Astrocyte (in vitro differentiated cells and primary cell): ENCODE measurements at regions not wholly inside any gene's neighbourhood (a gene's known extent, or its start where the extent isn't known, plus 50 kb on each side); places are given as distances from the start of the nearest gene placed in this dataset.
A peak's percentile ranks its signal among the peaks of the same experiment; 100 is the strongest.

Experiments used
- DNase-seq: peaks from one replicate; pipeline ENCODE4 v3.0.0-alpha.2; 2010; ENCODE audit warnings: low read depth
- FAIRE-seq: peaks from 2 replicates; lab custom pipeline; 2011; peaks lifted over from hg19 to GRCh38; lab: Jason Lieb, UNC
- H2AFZ ChIP-seq: 2 replicates; pipeline ENCODE4 v1.6.0; 2012; ENCODE audit warnings: low read depth, low read length, inconsistent platforms
- H3K27ac ChIP-seq: 2 replicates; pipeline ENCODE4 v1.5.1; 2011; ENCODE audit warnings: low read depth, low read length, inconsistent platforms
- H3K27me3 ChIP-seq: 2 replicates; pipeline ENCODE4 v1.6.0; 2011; ENCODE audit warnings: low read length, inconsistent platforms; ENCODE audit not compliant: insufficient read depth
- H3K36me3 ChIP-seq: 2 replicates; pipeline ENCODE4 v1.5.1; 2011; ENCODE audit warnings: low read length, inconsistent platforms; ENCODE audit not compliant: insufficient read depth
- H3K4me1 ChIP-seq: 2 replicates; pipeline ENCODE4 v1.5.1; 2011; ENCODE audit warnings: low read length, inconsistent platforms; ENCODE audit not compliant: insufficient read depth
- H3K4me2 ChIP-seq: 2 replicates; pipeline ENCODE4 v1.6.0; 2012; ENCODE audit warnings: low read length, inconsistent platforms
- H3K4me3 ChIP-seq: 2 replicates; pipeline ENCODE4 v1.5.1; 2011; ENCODE audit warnings: low read depth, mild to moderate bottlenecking, low read length, inconsistent platforms; ENCODE audit not compliant: insufficient read depth
- H3K79me2 ChIP-seq: 2 replicates; pipeline ENCODE4 v1.6.0; 2012; ENCODE audit warnings: mild to moderate bottlenecking, low read length, inconsistent platforms; ENCODE audit not compliant: insufficient read depth
- H3K9ac ChIP-seq: 2 replicates; pipeline ENCODE4 v1.6.0; 2012; ENCODE audit warnings: mild to moderate bottlenecking, low read length, inconsistent platforms
- H3K9me3 ChIP-seq: 2 replicates; pipeline ENCODE4 v1.5.1; 2012; ENCODE audit warnings: low read depth, mild to moderate bottlenecking, low read length, inconsistent platforms; ENCODE audit not compliant: insufficient read depth
- H4K20me1 ChIP-seq: 2 replicates; pipeline ENCODE4 v1.6.0; 2012; ENCODE audit warnings: low read length, inconsistent platforms; ENCODE audit not compliant: insufficient read depth
- H3K27ac Mint-ChIP-seq: one replicate; pipeline ENCODE4 v1.8.0; 2021; ENCODE audit warnings: mild to moderate bottlenecking, mixed read lengths; ENCODE audit not compliant: unreplicated experiment
- H3K27me3 Mint-ChIP-seq: one replicate; pipeline ENCODE4 v1.8.0; 2021; ENCODE audit warnings: low read depth, mixed read lengths; ENCODE audit not compliant: unreplicated experiment
- H3K36me3 Mint-ChIP-seq: one replicate; pipeline ENCODE4 v1.8.0; 2021; ENCODE audit warnings: low read depth, mixed read lengths; ENCODE audit not compliant: unreplicated experiment
- H3K4me1 Mint-ChIP-seq: one replicate; pipeline ENCODE4 v1.8.0; 2021; ENCODE audit warnings: low read depth, mixed read lengths; ENCODE audit not compliant: unreplicated experiment
- H3K4me3 Mint-ChIP-seq: one replicate; pipeline ENCODE4 v1.8.0; 2021; ENCODE audit warnings: mild to moderate bottlenecking, moderate library complexity, mixed read lengths; ENCODE audit not compliant: unreplicated experiment
- H3K9me3 Mint-ChIP-seq: one replicate; pipeline ENCODE4 v1.8.0; 2021; ENCODE audit warnings: mild to moderate bottlenecking, mixed read lengths; ENCODE audit not compliant: unreplicated experiment
- CTCF ChIP-seq: IDR thresholded peaks from 2 replicates; pipeline ENCODE4 v1.5.1; 2011; ENCODE audit warnings: low read depth, mild to moderate bottlenecking, inconsistent platforms, low read length, moderate library complexity; ENCODE audit not compliant: insufficient read depth
- EZH2 ChIP-seq: IDR thresholded peaks from 2 replicates; pipeline ENCODE4 v1.6.1; 2012; ENCODE audit warnings: mild to moderate bottlenecking, low read length, inconsistent platforms; ENCODE audit not compliant: insufficient read depth

- H3K36me3 Mint-ChIP-seq, result peaks cover 5% of the 10 kb centered on the region
- TF ChIP-seq EZH2 (no peak), CTCF (no peak)
- Histone ChIP-seq H3K9ac (peak overlapping the region; percentile 74), H3K36me3 (no peaks in the 10 kb centered on the region), H3K9me3 (no peaks in the 10 kb centered on the region), H3K4me2 (peak overlapping the region; percentile 78), H3K4me3 (peak overlapping the region; percentile 42), H4K20me1 (no peaks in the 10 kb centered on the region), H2AFZ (peak overlapping the region; percentile 40), H3K4me1 (peaks cover 56% of the 10 kb centered on the region), H3K27ac (peak overlapping the region; percentile 77), H3K79me2 (no peaks in the 10 kb centered on the region), H3K27me3 (no peaks in the 10 kb centered on the region)
- FAIRE-seq, result no peak
- peak; percentile 76 for DNase-seq
- peak overlapping the region; percentile 38 for H3K27ac Mint-ChIP-seq
- H3K27me3 Mint-ChIP-seq, result no peaks in the 10 kb centered on the region
- peaks cover 2% of the 10 kb centered on the region for H3K9me3 Mint-ChIP-seq
- H3K4me3 Mint-ChIP-seq, result no peak overlapping the region
- H3K4me1 Mint-ChIP-seq, result peaks cover 45% of the 10 kb centered on the region
These were observed 222.1 kb downstream of the SOX9 start for GRCh38 chr17:72342627-72343527.

- peaks cover 2% of the 10 kb centered on the region for H3K9me3 Mint-ChIP-seq
- no peaks in the 10 kb centered on the region for H4K20me1 ChIP-seq
- H3K36me3 ChIP-seq, result no peaks in the 10 kb centered on the region
- no peak overlapping the region for H3K4me3 Mint-ChIP-seq
- no peak overlapping the region for H3K27ac ChIP-seq
- H3K27me3 Mint-ChIP-seq, result no peaks in the 10 kb centered on the region
- TF ChIP-seq EZH2, result no peak
- no peak for TF ChIP-seq CTCF
- no peak overlapping the region for H3K4me3 ChIP-seq
- H3K4me1 ChIP-seq, result peaks cover 45% of the 10 kb centered on the region
- peaks cover 36% of the 10 kb centered on the region for H3K4me1 Mint-ChIP-seq
- no peak overlapping the region for H3K9ac ChIP-seq
- no peaks in the 10 kb centered on the region for H3K79me2 ChIP-seq
- peak overlapping the region; percentile 78 for H3K4me2 ChIP-seq
- H3K27ac Mint-ChIP-seq, result no peak overlapping the region
- FAIRE-seq, result no peak
- H3K27me3 ChIP-seq, result no peaks in the 10 kb centered on the region
- H3K36me3 Mint-ChIP-seq, result peaks cover 5% of the 10 kb centered on the region
- no peaks in the 10 kb centered on the region for H3K9me3 ChIP-seq
- H2AFZ ChIP-seq, result no peak overlapping the region
- peak; percentile 65 for DNase-seq
These were observed 223.1 kb downstream of the SOX9 start for GRCh38 chr17:72343911-72344310.

GRCh38 chr17:72344613-72345012 lies 223.8 kb downstream of the SOX9 start:
- H3K4me1 Mint-ChIP-seq, result peaks cover 29% of the 10 kb centered on the region
- H3K27ac Mint-ChIP-seq, result no peak overlapping the region
- no peaks in the 10 kb centered on the region for H3K27me3 Mint-ChIP-seq

More at GRCh38 chr17:72344613-72345012, 223.8 kb downstream of the SOX9 start:
- Histone ChIP-seq H3K4me3 (no peak overlapping the region), H3K36me3 (no peaks in the 10 kb centered on the region), H3K4me1 (peaks cover 40% of the 10 kb centered on the region), H3K9me3 (no peaks in the 10 kb centered on the region), H3K9ac (no peak overlapping the region), H3K79me2 (no peaks in the 10 kb centered on the region), H3K27ac (no peak overlapping the region), H3K4me2 (peak overlapping the region; percentile 78), H3K27me3 (no peaks in the 10 kb centered on the region), H4K20me1 (no peaks in the 10 kb centered on the region), H2AFZ (no peak overlapping the region)
- Mint-ChIP-seq H3K9me3 (peaks cover 2% of the 10 kb centered on the region), H3K4me3 (no peak overlapping the region), H3K36me3 (peaks cover 5% of the 10 kb centered on the region)
- TF ChIP-seq EZH2 (no peak), CTCF (no peak)
- DNase-seq (peak; percentile 57), FAIRE-seq (no peak)
